Activated B cell treated with CpG ODN at 0.5 μM for 24 hours (primary cell): ENCODE measurements at regions not wholly inside any gene's neighbourhood (a gene's known extent, or its start where the extent isn't known, plus 50 kb on each side); places are given as distances from the start of the nearest gene placed in this dataset.
"Not testable (repeated sequence)": the region's sequence is repeated elsewhere in the genome, so short reads cannot be mapped to it uniquely, and the experiment has no call there.

ENCODE experiments used
- ATAC-seq: fragments of 200-7000 bp; cut with Tn5 transposase; one replicate; pipeline ENCODE4 v1.10.0; 2021; ENCODE audit warnings: low read depth, mild to moderate bottlenecking, moderate library complexity
- CTCF ChIA-PET: fragments of 350-600 bp; sonication (Branson Sonifier 250); formaldehyde crosslinking; loops from one replicate; lab custom pipeline; 2021; ENCODE audit warnings: antibody characterized with exemption; lab: Charles Lee
- POLR2A ChIA-PET: fragments of 350-600 bp; sonication (Branson Sonifier 250); formaldehyde crosslinking; loops from one replicate; lab custom pipeline; 2021; ENCODE audit warnings: antibody characterized with exemption; lab: Charles Lee
- DNase-seq: peaks from one replicate; pipeline ENCODE4 v3.0.0; 2022
- H3K27ac Mint-ChIP-seq: one replicate; pipeline ENCODE4 v1.8.0; 2020; ENCODE audit warnings: mixed read lengths
- H3K27me3 Mint-ChIP-seq: one replicate; pipeline ENCODE4 v1.8.0; 2021; ENCODE audit warnings: mixed read lengths
- H3K36me3 Mint-ChIP-seq: one replicate; pipeline ENCODE4 v1.8.0; 2021; ENCODE audit warnings: low read depth, mixed read lengths
- H3K4me1 Mint-ChIP-seq: one replicate; pipeline ENCODE4 v1.8.0; 2021; ENCODE audit warnings: mixed read lengths
- H3K4me3 Mint-ChIP-seq: one replicate; pipeline ENCODE4 v1.8.0; 2020; ENCODE audit warnings: mild to moderate bottlenecking, mixed read lengths
- H3K9me3 Mint-ChIP-seq: one replicate; pipeline ENCODE4 v1.8.0; 2020; ENCODE audit warnings: mixed read lengths
- intact Hi-C: fragments of 100-400 bp; cut with micrococcal nuclease; formaldehyde crosslinking; loops from one replicate; pipeline ENCODE4 v1.15.1; 2024
- TF ChIP-seq, protein P1 (sequence below): fragments of 200-600 bp; IDR thresholded peaks from one replicate; pipeline ENCODE4 v1.8.0; 2022; ENCODE audit warnings: antibody characterized with exemption, mild to moderate bottlenecking

DNA sequence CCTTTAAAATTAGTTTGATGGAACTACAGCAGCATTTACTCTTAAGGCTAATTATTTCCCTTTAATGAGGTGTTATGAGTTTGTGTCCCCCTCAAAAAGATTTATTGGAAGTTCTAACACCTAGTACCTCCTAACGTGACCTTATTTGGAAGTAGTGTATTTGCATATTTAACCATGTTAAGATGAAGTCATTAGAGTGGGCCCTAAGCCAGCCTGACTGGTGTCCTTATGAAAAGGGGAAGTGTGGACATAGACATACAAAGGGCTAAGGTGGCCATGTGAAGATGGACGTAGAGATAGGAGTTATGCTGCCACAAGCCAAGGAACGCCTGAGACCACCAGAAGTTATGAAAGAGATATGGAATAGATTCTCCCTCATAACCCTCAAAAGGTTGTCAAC is 985.4 kb upstream of the INTU start:
- Mint-ChIP-seq H3K4me3 (no peak overlapping the region), H3K27ac (no peak overlapping the region), H3K4me1 (no peaks in the 10 kb centered on the region), H3K27me3 (no peaks in the 10 kb centered on the region), H3K36me3 (no peaks in the 10 kb centered on the region), H3K9me3 (peaks cover 2% of the 10 kb centered on the region)
- ATAC-seq (no peak), DNase-seq (no peak)
- TF ChIP-seq, protein P1, sequence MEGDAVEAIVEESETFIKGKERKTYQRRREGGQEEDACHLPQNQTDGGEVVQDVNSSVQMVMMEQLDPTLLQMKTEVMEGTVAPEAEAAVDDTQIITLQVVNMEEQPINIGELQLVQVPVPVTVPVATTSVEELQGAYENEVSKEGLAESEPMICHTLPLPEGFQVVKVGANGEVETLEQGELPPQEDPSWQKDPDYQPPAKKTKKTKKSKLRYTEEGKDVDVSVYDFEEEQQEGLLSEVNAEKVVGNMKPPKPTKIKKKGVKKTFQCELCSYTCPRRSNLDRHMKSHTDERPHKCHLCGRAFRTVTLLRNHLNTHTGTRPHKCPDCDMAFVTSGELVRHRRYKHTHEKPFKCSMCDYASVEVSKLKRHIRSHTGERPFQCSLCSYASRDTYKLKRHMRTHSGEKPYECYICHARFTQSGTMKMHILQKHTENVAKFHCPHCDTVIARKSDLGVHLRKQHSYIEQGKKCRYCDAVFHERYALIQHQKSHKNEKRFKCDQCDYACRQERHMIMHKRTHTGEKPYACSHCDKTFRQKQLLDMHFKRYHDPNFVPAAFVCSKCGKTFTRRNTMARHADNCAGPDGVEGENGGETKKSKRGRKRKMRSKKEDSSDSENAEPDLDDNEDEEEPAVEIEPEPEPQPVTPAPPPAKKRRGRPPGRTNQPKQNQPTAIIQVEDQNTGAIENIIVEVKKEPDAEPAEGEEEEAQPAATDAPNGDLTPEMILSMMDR, result no peak
- ChIA-PET CTCF (no interaction called here), POLR2A (no interaction called here)
- intact Hi-C loops, result no loop called here

DNA sequence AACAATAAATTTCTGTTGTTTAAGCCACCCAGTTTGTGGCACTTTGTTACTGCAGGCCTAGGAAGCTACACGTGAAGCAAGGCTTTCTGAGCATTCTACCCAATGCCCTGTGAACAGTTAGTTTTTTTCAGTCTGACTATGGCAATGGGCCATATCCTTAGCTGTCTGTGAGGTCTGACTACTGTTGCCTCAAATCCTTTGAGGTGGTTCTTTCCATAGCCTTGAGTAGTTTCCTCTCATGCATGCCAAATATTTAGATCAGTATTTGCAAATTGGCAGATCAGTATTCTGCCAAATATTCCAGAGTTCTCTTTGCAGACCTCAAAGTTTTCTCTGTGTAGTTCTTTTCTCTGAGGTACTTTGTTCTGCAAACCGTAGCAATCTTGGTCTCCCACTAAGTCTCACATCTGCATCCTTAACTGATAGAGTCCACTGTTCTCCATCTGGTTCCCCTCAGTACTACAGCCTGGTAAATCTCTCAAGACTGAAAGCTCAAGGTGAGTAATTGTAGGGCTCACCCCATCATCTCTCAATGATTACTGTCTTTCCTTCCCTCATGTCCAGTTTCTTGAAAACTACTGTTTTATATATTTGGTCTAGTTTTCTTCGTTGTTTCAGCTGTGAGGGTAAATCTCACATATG is 984.9 kb upstream of the INTU start:
- CTCF ChIA-PET, result no interaction called here
- Mint-ChIP-seq H3K27ac (no peak overlapping the region), H3K27me3 (no peaks in the 10 kb centered on the region), H3K4me3 (no peak overlapping the region), H3K4me1 (no peaks in the 10 kb centered on the region), H3K36me3 (no peaks in the 10 kb centered on the region), H3K9me3 (peaks cover 2% of the 10 kb centered on the region)
- POLR2A ChIA-PET, result no interaction called here
- ATAC-seq, result no peak
- intact Hi-C loops, result no loop called here
- DNase-seq, result no peak
- TF ChIP-seq, protein P1, result no peak

DNA sequence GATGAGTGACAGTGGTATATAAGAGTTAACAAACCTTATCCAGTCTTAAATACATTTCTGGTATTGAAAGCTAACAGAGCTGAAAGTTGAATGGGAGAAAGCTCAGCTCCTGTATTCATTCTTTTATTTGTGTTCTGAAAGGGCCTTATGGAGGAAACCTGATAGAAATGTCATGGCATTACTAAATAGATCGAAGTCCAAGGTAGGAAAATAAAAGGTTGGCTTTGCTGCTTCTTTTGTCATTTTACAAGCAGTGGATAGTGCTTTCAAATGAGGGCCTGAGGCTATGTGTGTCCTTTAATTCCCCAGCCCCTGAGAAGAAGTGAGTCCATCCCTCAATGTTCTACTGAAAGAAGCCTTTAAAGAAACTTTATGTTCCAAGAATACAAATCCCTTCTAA is 974.3 kb upstream of the INTU start:
- Mint-ChIP-seq H3K27ac (no peak overlapping the region), H3K27me3 (no peaks in the 10 kb centered on the region), H3K9me3 (peaks cover 3% of the 10 kb centered on the region), H3K4me3 (no peak overlapping the region), H3K36me3 (no peaks in the 10 kb centered on the region), H3K4me1 (no peaks in the 10 kb centered on the region)
- ATAC-seq, result no peak
- POLR2A ChIA-PET, result no interaction called here
- CTCF ChIA-PET, result no interaction called here
- intact Hi-C loops, result no loop called here
- no peak for DNase-seq
- TF ChIP-seq, protein P1, result no peak

DNA sequence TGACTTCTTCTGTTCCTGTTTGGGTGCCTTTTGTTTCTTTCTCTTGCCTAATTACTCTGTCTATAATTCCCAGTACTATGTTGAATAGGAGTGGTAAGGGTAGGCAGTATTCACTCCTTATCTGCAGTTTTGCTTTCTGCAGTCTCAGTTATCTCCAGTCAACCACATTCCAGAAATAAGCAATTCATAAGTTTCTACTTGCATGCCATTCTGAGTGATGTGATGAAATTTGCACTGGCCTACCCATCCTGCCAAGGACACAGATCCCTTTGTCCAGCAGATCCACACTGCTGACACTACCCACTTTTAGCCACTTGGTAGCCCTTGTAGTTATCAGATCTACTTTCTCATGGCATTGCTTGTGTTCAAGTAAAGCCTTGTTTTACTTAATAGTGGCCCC is 971.6 kb upstream of the INTU start:
- intact Hi-C loops, result no loop called here
- ChIA-PET POLR2A (no interaction called here), CTCF (no interaction called here)
- H3K4me3 Mint-ChIP-seq, result no peak overlapping the region
- TF ChIP-seq, protein P1, result no peak
- no peak overlapping the region for H3K27ac Mint-ChIP-seq
- no peak for DNase-seq
- peaks cover 3% of the 10 kb centered on the region for H3K9me3 Mint-ChIP-seq
- no peaks in the 10 kb centered on the region for H3K4me1 Mint-ChIP-seq
- no peaks in the 10 kb centered on the region for H3K27me3 Mint-ChIP-seq
- no peaks in the 10 kb centered on the region for H3K36me3 Mint-ChIP-seq
- ATAC-seq, result no peak

DNA sequence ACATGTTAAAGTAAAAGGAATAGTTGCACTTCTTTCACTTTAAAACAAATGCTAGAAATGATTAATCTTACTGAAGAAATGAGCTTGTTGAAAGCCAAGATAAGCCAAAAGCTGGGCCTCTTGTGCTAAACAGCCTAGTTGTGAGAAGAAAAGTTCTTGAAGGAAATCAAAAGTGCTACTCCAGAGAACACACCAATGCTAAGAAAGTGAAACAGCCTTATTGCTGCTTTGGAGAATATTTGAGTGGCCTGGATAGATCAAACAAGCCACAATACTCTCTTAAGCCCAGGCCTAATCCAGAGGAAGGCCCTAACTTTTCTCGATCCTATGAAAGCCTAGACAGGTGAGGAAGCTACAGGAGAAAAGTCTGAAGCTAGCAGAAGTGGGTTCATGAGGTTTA is 967.9 kb upstream of the INTU start:
- no peaks in the 10 kb centered on the region for H3K27me3 Mint-ChIP-seq
- H3K4me1 Mint-ChIP-seq, result no peaks in the 10 kb centered on the region
- ATAC-seq, result no peak
- intact Hi-C loops, result no loop called here
- no peak overlapping the region for H3K4me3 Mint-ChIP-seq
- H3K27ac Mint-ChIP-seq, result no peak overlapping the region
- DNase-seq, result no peak
- POLR2A ChIA-PET, result no interaction called here
- H3K9me3 Mint-ChIP-seq, result no peaks in the 10 kb centered on the region
- no peaks in the 10 kb centered on the region for H3K36me3 Mint-ChIP-seq
- TF ChIP-seq, protein P1, result no peak
- CTCF ChIA-PET, result no interaction called here

DNA sequence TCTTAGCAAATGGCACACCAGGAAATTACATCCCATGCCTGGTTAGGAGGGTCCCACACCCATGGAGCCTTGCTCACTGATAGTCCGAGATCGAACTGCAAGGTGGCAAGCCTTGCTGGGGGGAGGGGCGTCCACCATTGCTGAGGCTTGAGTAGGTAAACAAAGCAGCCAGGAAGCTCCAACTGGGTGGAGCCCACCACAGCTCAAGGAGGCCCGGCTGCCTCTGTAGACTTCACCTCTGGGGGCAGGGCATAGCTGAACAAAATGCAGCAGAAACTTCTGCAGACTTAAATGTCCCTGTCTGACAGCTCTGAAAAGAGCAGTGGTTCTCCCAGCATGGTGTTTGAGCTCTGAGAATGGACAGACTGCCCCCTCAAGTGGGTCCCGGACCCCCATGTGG is 962.7 kb upstream of the INTU start:
- H3K4me1 Mint-ChIP-seq, ATAC-seq, intact Hi-C loops, POLR2A ChIA-PET, CTCF ChIA-PET, DNase-seq, H3K27me3 Mint-ChIP-seq, H3K4me3 Mint-ChIP-seq, H3K27ac Mint-ChIP-seq, H3K36me3 Mint-ChIP-seq, H3K9me3 Mint-ChIP-seq: not testable (repeated sequence)
